Stimulated activated CD8-positive, alpha-beta memory T cell treated with anti-CD3 and anti-CD28 coated beads, Interleukin-15, amount 100 ng/mL, for 48 hours (primary cell): ENCODE measurements at regions not wholly inside any gene's neighbourhood (a gene's known extent, or its start where the extent isn't known, plus 50 kb on each side); places are given as distances from the start of the nearest gene placed in this dataset.
"Not testable (repeated sequence)": the region's sequence is repeated elsewhere in the genome, so short reads cannot be mapped to it uniquely, and the experiment has no call there.

ENCODE experiments used
- DNase-seq, 2 donors: peaks; one replicate each; pipeline ENCODE4 v3.0.0-alpha.2; 2020; ENCODE audit warnings: low read depth in 2 of 2

- not testable (repeated sequence) for DNase-seq
These were observed 150.2 kb upstream of the PRSS12 start for GRCh38 chr4:118502967-118503366.

- DNase-seq: not testable (repeated sequence)
These were observed 152.1 kb upstream of the PRSS12 start for GRCh38 chr4:118504927-118505326.

- DNase-seq: not testable (repeated sequence)
These were observed 152.7 kb upstream of the PRSS12 start for GRCh38 chr4:118505491-118505890.

GRCh38 chr4:118512870-118513269 lies 160.1 kb upstream of the PRSS12 start:
- DNase-seq: not testable (repeated sequence)

- DNase-seq: not testable (repeated sequence)
These were observed 161.5 kb upstream of the PRSS12 start for GRCh38 chr4:118514332-118514731.

- not testable (repeated sequence) for DNase-seq
These were observed 163.3 kb upstream of the PRSS12 start for GRCh38 chr4:118516107-118516506.

- DNase-seq: not testable (repeated sequence)
These were observed 155.1 kb upstream of the METTL14 start for GRCh38 chr4:118530107-118530506.

GRCh38 chr4:118531947-118532346 lies 153.2 kb upstream of the METTL14 start:
- DNase-seq: not testable (repeated sequence)

- not testable (repeated sequence) for DNase-seq
These were observed 149.4 kb upstream of the METTL14 start for GRCh38 chr4:118535788-118536187.

- not testable (repeated sequence) for DNase-seq
These were observed 145.6 kb upstream of the METTL14 start for GRCh38 chr4:118539412-118540077.

GRCh38 chr4:118556576-118556975 lies 128.6 kb upstream of the METTL14 start:
- not testable (repeated sequence) for DNase-seq

GRCh38 chr4:118557298-118557851 lies 127.8 kb upstream of the METTL14 start:
- no peak for DNase-seq

GRCh38 chr4:118558188-118558587 lies 127.0 kb upstream of the METTL14 start:
- not testable (repeated sequence) for DNase-seq

GRCh38 chr4:118561559-118561958 lies 123.6 kb upstream of the METTL14 start:
- DNase-seq: not testable (repeated sequence)

GRCh38 chr4:118566003-118566513 lies 119.1 kb upstream of the METTL14 start:
- not testable (repeated sequence) for DNase-seq

GRCh38 chr4:118572991-118573390 lies 112.2 kb upstream of the METTL14 start:
- not testable (repeated sequence) for DNase-seq

GRCh38 chr4:118574251-118574913 lies 110.8 kb upstream of the METTL14 start:
- DNase-seq: not testable (repeated sequence)

GRCh38 chr4:118575057-118575456 lies 110.1 kb upstream of the METTL14 start:
- DNase-seq: not testable (repeated sequence)

- DNase-seq: not testable (repeated sequence)
These were observed 109.5 kb upstream of the METTL14 start for GRCh38 chr4:118575726-118576125.

GRCh38 chr4:118576709-118577219 lies 108.4 kb upstream of the METTL14 start:
- DNase-seq: not testable (repeated sequence)

- no peak for DNase-seq
These were observed 100.2 kb upstream of the METTL14 start for GRCh38 chr4:118585015-118585414.

- no peak for DNase-seq
These were observed 98.8 kb upstream of the METTL14 start for GRCh38 chr4:118586357-118586790.
